ENCODE measurements at regions not wholly inside any gene's neighbourhood (a gene's known extent, or its start where the extent isn't known, plus 50 kb on each side); places are given as distances from the start of the nearest gene placed in this dataset.
"Not testable (repeated sequence)": the region's sequence is repeated elsewhere in the genome, so short reads cannot be mapped to it uniquely, and the experiment has no call there.

DNA sequence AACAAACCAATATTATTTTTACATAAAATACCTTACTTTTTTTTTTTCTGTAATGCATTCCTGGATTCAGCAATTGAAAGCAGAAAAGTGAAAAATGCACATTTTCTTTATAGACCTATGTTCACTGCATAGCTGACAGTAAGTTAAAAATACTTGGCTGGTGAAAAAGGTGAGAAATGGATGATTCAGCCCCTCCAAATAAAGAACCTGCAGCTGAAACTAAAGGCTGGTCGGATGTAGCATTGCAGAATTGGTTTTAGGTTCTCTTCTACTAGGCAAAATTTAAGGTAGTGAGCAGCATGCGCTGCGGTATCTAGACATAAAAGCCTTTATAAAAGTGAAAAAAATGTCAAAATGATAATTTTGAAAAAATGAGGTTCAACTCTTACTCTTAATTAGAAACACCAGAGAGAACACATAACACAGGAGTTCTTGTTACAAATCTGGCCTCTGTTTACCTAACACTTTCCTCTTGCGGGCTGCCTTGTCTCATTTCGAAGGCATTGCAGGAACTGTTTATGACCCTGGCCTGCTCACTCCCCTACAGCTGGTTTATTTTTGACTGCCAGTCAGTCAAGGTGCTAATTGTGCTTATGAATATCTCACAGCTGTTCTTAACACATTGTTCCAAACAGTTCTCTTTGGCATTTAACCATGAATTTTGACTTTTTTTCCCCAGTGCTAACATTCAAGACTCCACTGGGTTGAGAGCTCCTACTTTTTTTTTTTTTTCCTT lies 455.4 kb upstream of the TBL1XR1 start:
- H4K5ac ChIP-seq (ENCODE audit: low read length) = no peak overlapping the region
- H3K79me1 ChIP-seq (ENCODE audit: low read length) = no peaks in the 10 kb centered on the region
- H3K4me1 ChIP-seq (ENCODE audit: control insufficient read depth, low read depth, low read length) = no peaks in the 10 kb centered on the region
- no peak overlapping the region for H2AK5ac ChIP-seq (ENCODE audit: low read length)
- no peak overlapping the region for H3K56ac ChIP-seq (ENCODE audit: low read length)
- no peak overlapping the region for H4K8ac ChIP-seq (ENCODE audit: low read depth, low read length)
- no peak for DNase-seq
- no peak overlapping the region for H2BK120ac ChIP-seq (ENCODE audit: low read depth, low read length)
- H3K36me3 ChIP-seq (ENCODE audit: control insufficient read depth, insufficient read depth, low read length) = no peaks in the 10 kb centered on the region
- no peak overlapping the region for H3K23ac ChIP-seq (ENCODE audit: low read length)
- no peak overlapping the region for H3K4me3 ChIP-seq (ENCODE audit: low read length)
- no peak overlapping the region for H3K9ac ChIP-seq (ENCODE audit: low read length)
- no peaks in the 10 kb centered on the region for H3K27me3 ChIP-seq (ENCODE audit: insufficient read depth, low read length, poor library complexity)
- WGBS (ENCODE audit: extremely low coverage, insufficient coverage, low lambda C conversion rate) = no CpG with 5 or more reads among the region's 5 CpGs
- no peaks in the 10 kb centered on the region for H3K79me2 ChIP-seq (ENCODE audit: control insufficient read depth, insufficient read depth, low read length)
- no peak overlapping the region for H3K4ac ChIP-seq (ENCODE audit: low read depth, low read length)
- no peak overlapping the region for H3K27ac ChIP-seq (ENCODE audit: low read depth, low read length)
- no peak overlapping the region for H3K18ac ChIP-seq (ENCODE audit: low read length)
- H3K4me2 ChIP-seq (ENCODE audit: low read length) = no peak overlapping the region
- H2BK15ac ChIP-seq (replicated peaks; ENCODE audit: low read depth) = no peak overlapping the region
- H2BK5ac ChIP-seq (ENCODE audit: low read length) = no peak overlapping the region

- Histone ChIP-seq H3K27me3 (ENCODE audit: insufficient read depth, low read length, poor library complexity) (no peaks in the 10 kb centered on the region), H3K79me2 (ENCODE audit: control insufficient read depth, insufficient read depth, low read length) (no peaks in the 10 kb centered on the region), H2BK5ac (ENCODE audit: low read length) (no peak overlapping the region), H2AK5ac (ENCODE audit: low read length) (no peak overlapping the region), H3K27ac (ENCODE audit: low read depth, low read length) (no peak overlapping the region), H2BK120ac (ENCODE audit: low read depth, low read length) (no peak overlapping the region), H3K18ac (ENCODE audit: low read length) (no peak overlapping the region), H3K23ac (ENCODE audit: low read length) (no peak overlapping the region), H3K79me1 (ENCODE audit: low read length) (no peaks in the 10 kb centered on the region), H4K8ac (ENCODE audit: low read depth, low read length) (no peak overlapping the region), H3K4me3 (ENCODE audit: low read length) (no peak overlapping the region), H3K9ac (ENCODE audit: low read length) (no peak overlapping the region), H4K5ac (ENCODE audit: low read length) (no peak overlapping the region), H3K56ac (ENCODE audit: low read length) (no peak overlapping the region), H2BK15ac (replicated peaks; ENCODE audit: low read depth) (no peak overlapping the region), H3K4me1 (ENCODE audit: control insufficient read depth, low read depth, low read length) (no peaks in the 10 kb centered on the region), H3K36me3 (ENCODE audit: control insufficient read depth, insufficient read depth, low read length) (no peaks in the 10 kb centered on the region), H3K4me2 (ENCODE audit: low read length) (no peak overlapping the region), H3K4ac (ENCODE audit: low read depth, low read length) (no peak overlapping the region)
- WGBS (ENCODE audit: extremely low coverage, insufficient coverage, low lambda C conversion rate) = no CpG with 5 or more reads among the region's 4 CpGs
- DNase-seq = no peak
These were observed 460.0 kb upstream of the TBL1XR1 start for GRCh38 chr3:177657243-177657642.

DNA sequence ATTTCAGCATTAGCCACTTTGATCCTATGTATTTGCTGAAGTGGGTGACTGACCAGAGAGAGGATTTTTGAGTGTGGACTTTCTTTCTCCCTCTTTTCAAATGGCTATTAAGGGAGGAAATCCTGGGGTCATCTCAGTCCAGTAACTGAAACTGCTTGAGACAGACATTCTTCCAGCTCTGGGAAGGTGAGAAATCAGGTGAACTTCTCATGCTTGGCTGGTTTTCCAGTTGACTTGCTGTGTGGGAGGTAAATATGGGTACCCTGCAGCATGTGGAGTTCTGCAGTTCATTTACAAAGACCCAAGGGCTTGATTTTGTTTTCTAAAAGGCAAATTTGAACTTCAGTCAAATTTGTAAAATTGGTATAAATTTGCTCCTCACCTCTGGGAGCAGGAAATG lies 461.1 kb upstream of the TBL1XR1 start:
- Histone ChIP-seq H4K5ac (ENCODE audit: low read length) (no peak overlapping the region), H3K36me3 (ENCODE audit: control insufficient read depth, insufficient read depth, low read length) (no peaks in the 10 kb centered on the region), H4K8ac (ENCODE audit: low read depth, low read length) (no peak overlapping the region), H2BK120ac (ENCODE audit: low read depth, low read length) (no peak overlapping the region), H2BK5ac (ENCODE audit: low read length) (no peak overlapping the region), H2AK5ac (ENCODE audit: low read length) (no peak overlapping the region), H3K27ac (ENCODE audit: low read depth, low read length) (no peak overlapping the region), H3K27me3 (ENCODE audit: insufficient read depth, low read length, poor library complexity) (no peaks in the 10 kb centered on the region), H2BK15ac (replicated peaks; ENCODE audit: low read depth) (no peak overlapping the region), H3K56ac (ENCODE audit: low read length) (no peak overlapping the region), H3K4me1 (ENCODE audit: control insufficient read depth, low read depth, low read length) (no peaks in the 10 kb centered on the region), H3K4ac (ENCODE audit: low read depth, low read length) (no peak overlapping the region), H3K4me2 (ENCODE audit: low read length) (no peak overlapping the region), H3K18ac (ENCODE audit: low read length) (no peak overlapping the region), H3K79me1 (ENCODE audit: low read length) (no peaks in the 10 kb centered on the region), H3K23ac (ENCODE audit: low read length) (no peak overlapping the region), H3K9ac (ENCODE audit: low read length) (no peak overlapping the region), H3K79me2 (ENCODE audit: control insufficient read depth, insufficient read depth, low read length) (no peaks in the 10 kb centered on the region), H3K4me3 (ENCODE audit: low read length) (no peak overlapping the region)
- DNase-seq = no peak

DNA sequence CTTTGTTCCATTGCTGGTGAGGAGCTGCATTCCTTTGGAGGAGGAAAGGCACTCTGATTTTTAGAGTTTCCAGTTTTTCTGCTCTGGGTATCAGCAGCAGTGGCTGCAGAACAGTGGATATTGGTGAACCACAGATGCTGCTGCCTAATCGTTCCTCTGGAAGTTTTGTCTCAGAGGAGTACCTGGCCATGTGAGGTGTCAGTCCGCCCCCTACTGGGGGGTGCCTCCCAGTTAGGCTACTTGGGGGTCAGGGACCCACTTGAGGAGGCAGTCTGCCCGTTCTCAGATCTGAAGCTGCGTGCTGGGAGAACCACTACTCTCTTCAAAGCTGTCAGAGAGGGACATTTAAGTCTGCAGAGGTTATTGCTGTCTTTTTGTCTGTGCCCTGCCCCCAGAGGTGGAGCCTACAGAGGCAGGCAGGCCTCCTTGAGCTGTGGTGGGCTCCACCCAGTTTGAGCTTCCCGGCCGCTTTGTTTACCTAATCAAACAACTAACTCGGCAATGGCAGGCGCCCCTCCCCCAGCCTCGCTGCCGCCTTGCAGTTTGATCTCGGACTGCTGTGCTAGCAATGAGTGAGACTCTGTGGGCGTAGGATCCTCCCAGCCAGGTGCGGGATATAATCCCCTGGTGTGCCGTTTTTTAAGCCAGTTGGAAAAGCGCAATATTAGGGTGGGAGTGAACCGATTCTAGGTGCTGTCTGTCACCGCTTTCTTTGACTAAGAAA lies 467.3 kb upstream of the TBL1XR1 start:
- not testable (repeated sequence) for H3K36me3 ChIP-seq (ENCODE audit: control insufficient read depth, insufficient read depth, low read length); H2BK5ac ChIP-seq (ENCODE audit: low read length); H3K79me2 ChIP-seq (ENCODE audit: control insufficient read depth, insufficient read depth, low read length); H3K4me1 ChIP-seq (ENCODE audit: control insufficient read depth, low read depth, low read length); H3K18ac ChIP-seq (ENCODE audit: low read length); H3K9ac ChIP-seq (ENCODE audit: low read length); H2BK120ac ChIP-seq (ENCODE audit: low read depth, low read length); H3K79me1 ChIP-seq (ENCODE audit: low read length); DNase-seq; H3K4me3 ChIP-seq (ENCODE audit: low read length); H3K56ac ChIP-seq (ENCODE audit: low read length); H3K27me3 ChIP-seq (ENCODE audit: insufficient read depth, low read length, poor library complexity); H2AK5ac ChIP-seq (ENCODE audit: low read length); H3K23ac ChIP-seq (ENCODE audit: low read length); H3K4me2 ChIP-seq (ENCODE audit: low read length); H4K8ac ChIP-seq (ENCODE audit: low read depth, low read length); H3K27ac ChIP-seq (ENCODE audit: low read depth, low read length); H3K4ac ChIP-seq (ENCODE audit: low read depth, low read length); H2BK15ac ChIP-seq (replicated peaks; ENCODE audit: low read depth); H4K5ac ChIP-seq (ENCODE audit: low read length)
- no CpG with 5 or more reads among the region's 17 CpGs for WGBS (ENCODE audit: extremely low coverage, insufficient coverage, low lambda C conversion rate)

- no peak overlapping the region for H3K56ac ChIP-seq (ENCODE audit: low read length)
- no peak overlapping the region for H2AK5ac ChIP-seq (ENCODE audit: low read length)
- H3K27ac ChIP-seq (ENCODE audit: low read depth, low read length) = no peak overlapping the region
- H3K36me3 ChIP-seq (ENCODE audit: control insufficient read depth, insufficient read depth, low read length) = no peaks in the 10 kb centered on the region
- H2BK120ac ChIP-seq (ENCODE audit: low read depth, low read length) = no peak overlapping the region
- no peaks in the 10 kb centered on the region for H3K79me1 ChIP-seq (ENCODE audit: low read length)
- no peaks in the 10 kb centered on the region for H3K27me3 ChIP-seq (ENCODE audit: insufficient read depth, low read length, poor library complexity)
- no peak overlapping the region for H3K9ac ChIP-seq (ENCODE audit: low read length)
- H4K8ac ChIP-seq (ENCODE audit: low read depth, low read length) = no peak overlapping the region
- WGBS (ENCODE audit: extremely low coverage, insufficient coverage, low lambda C conversion rate) = no CpG with 5 or more reads among the region's 9 CpGs
- no peak overlapping the region for H3K18ac ChIP-seq (ENCODE audit: low read length)
- no peak overlapping the region for H2BK15ac ChIP-seq (replicated peaks; ENCODE audit: low read depth)
- H3K23ac ChIP-seq (ENCODE audit: low read length) = no peak overlapping the region
- no peak overlapping the region for H4K5ac ChIP-seq (ENCODE audit: low read length)
- H3K4me3 ChIP-seq (ENCODE audit: low read length) = no peak overlapping the region
- H3K4me2 ChIP-seq (ENCODE audit: low read length) = no peak overlapping the region
- no peak overlapping the region for H2BK5ac ChIP-seq (ENCODE audit: low read length)
- no peaks in the 10 kb centered on the region for H3K4me1 ChIP-seq (ENCODE audit: control insufficient read depth, low read depth, low read length)
- H3K79me2 ChIP-seq (ENCODE audit: control insufficient read depth, insufficient read depth, low read length) = no peaks in the 10 kb centered on the region
- H3K4ac ChIP-seq (ENCODE audit: low read depth, low read length) = no peak overlapping the region
- no peak for DNase-seq
These were observed 468.0 kb upstream of the TBL1XR1 start for GRCh38 chr3:177665122-177665808.

All from mesendoderm (in vitro differentiated cells).